GM23248 (cell line): ENCODE measurements at regions not wholly inside any gene's neighbourhood (a gene's known extent, or its start where the extent isn't known, plus 50 kb on each side); places are given as distances from the start of the nearest gene placed in this dataset.

Experiments
- DNase-seq: peaks from one replicate; pipeline ENCODE4 v3.0.0-alpha.2; 2015
- H2AFZ ChIP-seq: fragments of 200-600 bp; sonication (generic); 2 replicates; pipeline ENCODE4 v1.6.1; 2016; ENCODE audit warnings: antibody characterized with exemption
- H3F3A ChIP-seq: fragments of 200-600 bp; sonication (generic); 2 replicates; pipeline ENCODE4 v1.6.1; 2016; ENCODE audit warnings: mild to moderate bottlenecking, antibody characterized with exemption, mixed run types; ENCODE audit not compliant: insufficient read depth
- H3K27ac ChIP-seq: fragments of 200-600 bp; sonication (generic); 2 replicates; pipeline ENCODE4 v1.5.1; 2016; ENCODE audit warnings: mild to moderate bottlenecking
- H3K27me3 ChIP-seq: fragments of 200-600 bp; sonication (generic); replicated peaks from 2 replicates; pipeline ENCODE4 v1.6.1; 2016; ENCODE audit warnings: mild to moderate bottlenecking; ENCODE audit not compliant: insufficient read depth
- H3K36me3 ChIP-seq: fragments of 200-600 bp; sonication (generic); 2 replicates; pipeline ENCODE4 v1.6.1; 2016; ENCODE audit warnings: low read depth, mild to moderate bottlenecking
- H3K4me1 ChIP-seq: fragments of 200-600 bp; sonication (generic); 2 replicates; pipeline ENCODE4 v1.6.1; 2016; ENCODE audit warnings: mild to moderate bottlenecking; ENCODE audit not compliant: insufficient read depth
- H3K4me2 ChIP-seq: fragments of 200-600 bp; sonication (generic); one replicate; pipeline ENCODE4 v1.6.1; 2016; ENCODE audit warnings: mild to moderate bottlenecking; ENCODE audit not compliant: unreplicated experiment
- H3K4me3 ChIP-seq: fragments of 200-600 bp; sonication (generic); 2 replicates; pipeline ENCODE4 v1.5.1; 2016; ENCODE audit warnings: mild to moderate bottlenecking
- H3K79me2 ChIP-seq: fragments of 200-600 bp; sonication (generic); 2 replicates; pipeline ENCODE4 v1.6.1; 2016; ENCODE audit warnings: mild to moderate bottlenecking; ENCODE audit not compliant: insufficient read depth
- H3K9ac ChIP-seq: fragments of 200-600 bp; sonication (generic); 2 replicates; pipeline ENCODE4 v1.6.1; 2016; ENCODE audit warnings: mild to moderate bottlenecking
- H3K9me2 ChIP-seq: fragments of 200-600 bp; sonication (generic); 2 replicates; pipeline ENCODE4 v1.6.1; 2016; ENCODE audit warnings: mixed run types, mild to moderate bottlenecking, moderate library complexity; ENCODE audit not compliant: insufficient read depth
- H3K9me3 ChIP-seq: fragments of 200-600 bp; sonication (generic); one replicate; pipeline ENCODE4 v1.6.1; 2017; ENCODE audit warnings: low read depth
- H4K20me1 ChIP-seq: fragments of 200-600 bp; sonication (generic); 2 replicates; pipeline ENCODE4 v1.6.0; 2016; ENCODE audit not compliant: insufficient read depth
- EZH2 ChIP-seq: fragments of 200-600 bp; sonication (generic); IDR thresholded peaks from 2 replicates; pipeline ENCODE4 v1.6.1; 2018; ENCODE audit warnings: antibody characterized with exemption, mild to moderate bottlenecking; ENCODE audit not compliant: insufficient read depth, poor library complexity, severe bottlenecking
- EZH2phosphoT487 ChIP-seq: fragments of 200-600 bp; sonication (generic); IDR thresholded peaks from 2 replicates; pipeline ENCODE4 v1.6.1; 2018; ENCODE audit warnings: antibody characterized with exemption, moderate library complexity, mild to moderate bottlenecking, low read depth; ENCODE audit not compliant: insufficient read depth
- WGBS, 2 experiments: methylation state at CpG; one replicate each; pipeline ENCODE4 v1.1.6; 2015 to 2017; ENCODE audit warnings: low lambda C conversion rate in 2 of 2, low coverage in 1 of 2; ENCODE audit errors: missing lambda C conversion rate in 2 of 2; 5-methylcytosine and 5-hydroxymethylcytosine counted together
- in situ Hi-C: fragments of 300-500 bp; cut with MboI; formaldehyde crosslinking; loops from 2 replicates; pipeline ENCODE4 v1.15.0; 2020

- no peak for DNase-seq
- H3K4me3 ChIP-seq: no peak overlapping the region
- no peak overlapping the region for H2AFZ ChIP-seq
- H3K79me2 ChIP-seq: no peaks in the 10 kb centered on the region
- no peaks in the 10 kb centered on the region for H3F3A ChIP-seq
- H3K4me2 ChIP-seq: no peak overlapping the region
- no peaks in the 10 kb centered on the region for H3K27me3 ChIP-seq
- no peaks in the 10 kb centered on the region for H3K9me2 ChIP-seq
- H3K9ac ChIP-seq: no peak overlapping the region
- TF ChIP-seq EZH2: no peak
- no peak for TF ChIP-seq EZH2phosphoT487
- H3K27ac ChIP-seq: no peak overlapping the region
- 52 to 58% methylated on average over 2 of the region's 2 CpGs for WGBS, 2 experiments
- no peaks in the 10 kb centered on the region; the same call in 1 of the 2 replicates for H4K20me1 ChIP-seq
- H3K36me3 ChIP-seq: no peaks in the 10 kb centered on the region
- no peaks in the 10 kb centered on the region for H3K4me1 ChIP-seq
- no peaks in the 10 kb centered on the region for H3K9me3 ChIP-seq
- in situ Hi-C loops: no loop called here
Measured at GRCh38 chr21:34252751-34253150, 111.1 kb upstream of the KCNE2 start.

GRCh38 chr21:34255073-34255472 is 108.7 kb upstream of the KCNE2 start:
- DNase-seq: no peak
- Histone ChIP-seq H3K4me1 (no peaks in the 10 kb centered on the region), H3K27ac (no peak overlapping the region), H3K4me3 (no peak overlapping the region), H3K27me3 (peaks cover 6% of the 10 kb centered on the region; the same call in 1 of the 2 replicates), H3K9ac (no peak overlapping the region), H3K36me3 (no peaks in the 10 kb centered on the region), H3K9me3 (no peaks in the 10 kb centered on the region), H3K4me2 (no peak overlapping the region), H3F3A (no peaks in the 10 kb centered on the region), H3K9me2 (no peaks in the 10 kb centered on the region; the same call in 1 of the 2 replicates), H3K79me2 (no peaks in the 10 kb centered on the region), H4K20me1 (no peaks in the 10 kb centered on the region; the same call in 1 of the 2 replicates), H2AFZ (no peak overlapping the region)
- TF ChIP-seq EZH2phosphoT487 (no peak), EZH2 (no peak)
- in situ Hi-C loops: no loop called here
- WGBS, 2 experiments: 31 to 48% methylated on average over 1 of the region's 1 CpG

DNA sequence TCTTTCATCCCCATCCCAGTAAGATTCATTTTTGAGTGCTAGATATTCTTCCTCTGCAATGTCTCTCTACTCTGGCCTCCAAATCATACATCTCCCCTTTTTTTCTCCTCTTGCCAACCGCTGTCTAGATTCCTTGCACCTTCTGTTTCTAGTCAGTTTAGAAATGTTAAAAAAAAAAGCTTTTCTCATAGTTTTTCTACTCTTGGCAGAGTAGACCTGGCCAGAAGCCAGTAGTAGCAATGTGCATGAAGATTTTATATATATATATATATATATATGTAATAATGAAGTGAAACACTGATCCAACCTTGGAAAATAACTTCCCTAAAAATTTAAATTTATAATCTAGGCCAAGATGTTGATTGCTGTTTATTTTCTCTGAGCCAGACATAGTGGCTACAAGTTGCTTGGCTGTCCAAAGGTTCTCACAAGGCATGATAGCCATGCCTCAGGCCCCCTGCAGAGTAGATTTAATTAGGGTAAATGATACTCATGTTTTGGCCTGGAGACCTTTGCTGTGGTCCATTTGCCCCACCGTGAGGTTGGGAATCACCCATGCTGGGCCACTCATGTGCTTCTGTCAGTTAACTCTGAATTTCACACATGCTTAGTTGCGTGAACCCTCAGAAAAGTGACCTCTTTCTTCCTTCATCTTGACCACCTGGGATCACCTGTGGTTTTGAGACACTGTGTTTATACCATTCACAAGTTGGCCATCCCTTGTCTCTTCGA is 103.4 kb upstream of the KCNE2 start:
- Histone ChIP-seq H3K9ac (no peak overlapping the region), H4K20me1 (no peaks in the 10 kb centered on the region), H2AFZ (no peak overlapping the region), H3K4me1 (no peaks in the 10 kb centered on the region), H3K27me3 (peaks cover 6% of the 10 kb centered on the region; the same call in 1 of the 2 replicates), H3K79me2 (no peaks in the 10 kb centered on the region), H3K9me3 (no peaks in the 10 kb centered on the region), H3K4me3 (no peak overlapping the region), H3K36me3 (no peaks in the 10 kb centered on the region), H3K4me2 (no peak overlapping the region), H3F3A (no peaks in the 10 kb centered on the region), H3K9me2 (no peaks in the 10 kb centered on the region; the same call in 1 of the 2 replicates), H3K27ac (no peak overlapping the region)
- no peak for DNase-seq
- WGBS, 2 experiments: 70 to 81% methylated on average over 4 of the region's 4 CpGs
- in situ Hi-C loops: no loop called here
- TF ChIP-seq EZH2 (no peak), EZH2phosphoT487 (no peak)

GRCh38 chr21:34261841-34262468 is 101.9 kb upstream of the KCNE2 start:
- TF ChIP-seq EZH2: no peak
- TF ChIP-seq EZH2phosphoT487: no peak
- Histone ChIP-seq H3K9me2 (no peaks in the 10 kb centered on the region; the same call in 1 of the 2 replicates), H2AFZ (no peak overlapping the region), H3K9me3 (no peaks in the 10 kb centered on the region), H3K4me1 (no peaks in the 10 kb centered on the region), H3F3A (no peaks in the 10 kb centered on the region), H3K36me3 (no peaks in the 10 kb centered on the region), H3K27me3 (peaks cover 6% of the 10 kb centered on the region; the same call in 1 of the 2 replicates), H4K20me1 (no peaks in the 10 kb centered on the region), H3K27ac (no peak overlapping the region), H3K4me3 (no peak overlapping the region), H3K4me2 (no peak overlapping the region), H3K79me2 (no peaks in the 10 kb centered on the region), H3K9ac (no peak overlapping the region)
- in situ Hi-C loops: no loop called here
- 38 to 41% methylated on average over 8 of the region's 8 CpGs for WGBS, 2 experiments
- DNase-seq: no peak
